SU-DHL-6 (cell line): ENCODE measurements at regions not wholly inside any gene's neighbourhood (a gene's known extent, or its start where the extent isn't known, plus 50 kb on each side); places are given as distances from the start of the nearest gene placed in this dataset.

Experiments
- CTCF ChIP-seq: fragments of 200-600 bp; sonication (generic); IDR thresholded peaks from one replicate; pipeline ENCODE4 v1.5.1; 2017; ENCODE audit warnings: antibody characterized with exemption, mild to moderate bottlenecking, low read length, moderate library complexity; ENCODE audit not compliant: insufficient read depth, poor library complexity, severe bottlenecking
- EZH2phosphoT487 ChIP-seq: fragments of 200-600 bp; sonication (generic), shearing (Covaris generic); conservative IDR thresholded peaks from 2 replicates; pipeline ENCODE4 v1.6.1; 2018; ENCODE audit warnings: mild to moderate bottlenecking, antibody characterized with exemption, low read length, moderate library complexity, mixed read lengths

- TF ChIP-seq CTCF: no peak
- no peak for TF ChIP-seq EZH2phosphoT487
Observed at GRCh38 chr10:58937423-58937822, 239.0 kb upstream of the PHYHIPL start.
